ENCODE measurements at regions not wholly inside any gene's neighbourhood (a gene's known extent, or its start where the extent isn't known, plus 50 kb on each side); places are given as distances from the start of the nearest gene placed in this dataset.
A peak's percentile ranks its signal among the peaks of the same experiment; 100 is the strongest.
"Not testable (repeated sequence)": the region's sequence is repeated elsewhere in the genome, so short reads cannot be mapped to it uniquely, and the experiment has no call there.

GRCh38 chr2:55811048-55811447 is 112.5 kb downstream of the EFEMP1 start:
- Histone ChIP-seq H3K27ac (ENCODE audit: low read depth, low read length) (peak overlapping the region; percentile 77), H3K4me3 (ENCODE audit: low read depth, low read length) (no peak overlapping the region), H2AFZ (ENCODE audit: low read length, unreplicated experiment) (peak overlapping the region; percentile 96), H3K36me3 (ENCODE audit: insufficient read depth, low read length) (no peaks in the 10 kb centered on the region), H3K27me3 (ENCODE audit: insufficient read depth, low read length) (no peaks in the 10 kb centered on the region), H3K79me2 (ENCODE audit: control insufficient read depth, insufficient read depth, low read length, unreplicated experiment) (no peaks in the 10 kb centered on the region), H3K4me1 (ENCODE audit: control insufficient read depth, insufficient read depth, low read length, unreplicated experiment) (peaks cover 18% of the 10 kb centered on the region)

DNA sequence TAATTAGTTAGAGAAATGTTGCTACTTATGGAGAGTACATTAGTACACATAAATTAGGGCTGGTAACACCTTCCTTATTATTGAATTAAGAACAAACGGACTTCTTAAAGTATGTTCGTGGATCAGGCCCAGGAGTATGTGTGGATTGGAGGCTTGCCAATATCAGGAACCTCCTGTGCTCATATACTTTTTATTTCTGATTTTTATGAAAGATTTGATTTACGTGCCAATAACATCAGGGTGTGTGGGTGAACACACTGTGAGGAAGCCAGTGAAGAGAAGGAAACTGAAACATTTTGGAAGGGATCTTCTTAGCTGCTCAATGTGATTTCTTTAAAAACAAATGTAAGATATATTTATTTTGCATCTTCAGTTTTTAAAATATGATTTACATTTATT is 113.0 kb downstream of the EFEMP1 start:
- no peaks in the 10 kb centered on the region for H3K79me2 ChIP-seq (ENCODE audit: control insufficient read depth, insufficient read depth, low read length, unreplicated experiment)
- H3K36me3 ChIP-seq (ENCODE audit: insufficient read depth, low read length), result no peaks in the 10 kb centered on the region

GRCh38 chr2:55809875-55810621 is 113.5 kb downstream of the EFEMP1 start:
- H3K4me1 ChIP-seq (ENCODE audit: control insufficient read depth, insufficient read depth, low read length, unreplicated experiment), result peaks cover 18% of the 10 kb centered on the region
- H3K79me2 ChIP-seq (ENCODE audit: control insufficient read depth, insufficient read depth, low read length, unreplicated experiment), result no peaks in the 10 kb centered on the region
- H2AFZ ChIP-seq (ENCODE audit: low read length, unreplicated experiment), result peak overlapping the region; percentile 57
- peak overlapping the region; percentile 77 for H3K27ac ChIP-seq (ENCODE audit: low read depth, low read length)
- H3K4me3 ChIP-seq (ENCODE audit: low read depth, low read length), result peak overlapping the region; percentile 38; the same call in 1 of the 2 replicates
- H3K36me3 ChIP-seq (ENCODE audit: insufficient read depth, low read length), result no peaks in the 10 kb centered on the region
- no peaks in the 10 kb centered on the region for H3K27me3 ChIP-seq (ENCODE audit: insufficient read depth, low read length)

More for the DNA sequence above, 113.0 kb downstream of the EFEMP1 start:
- H3K27ac ChIP-seq (ENCODE audit: low read depth, low read length), result peak overlapping the region; percentile 77
- H2AFZ ChIP-seq (ENCODE audit: low read length, unreplicated experiment), result peak overlapping the region; percentile 57
- H3K27me3 ChIP-seq (ENCODE audit: insufficient read depth, low read length), result no peaks in the 10 kb centered on the region
- peaks cover 18% of the 10 kb centered on the region for H3K4me1 ChIP-seq (ENCODE audit: control insufficient read depth, insufficient read depth, low read length, unreplicated experiment)
- H3K4me3 ChIP-seq (ENCODE audit: low read depth, low read length), result peak overlapping the region; percentile 38; the same call in 1 of the 2 replicates

DNA sequence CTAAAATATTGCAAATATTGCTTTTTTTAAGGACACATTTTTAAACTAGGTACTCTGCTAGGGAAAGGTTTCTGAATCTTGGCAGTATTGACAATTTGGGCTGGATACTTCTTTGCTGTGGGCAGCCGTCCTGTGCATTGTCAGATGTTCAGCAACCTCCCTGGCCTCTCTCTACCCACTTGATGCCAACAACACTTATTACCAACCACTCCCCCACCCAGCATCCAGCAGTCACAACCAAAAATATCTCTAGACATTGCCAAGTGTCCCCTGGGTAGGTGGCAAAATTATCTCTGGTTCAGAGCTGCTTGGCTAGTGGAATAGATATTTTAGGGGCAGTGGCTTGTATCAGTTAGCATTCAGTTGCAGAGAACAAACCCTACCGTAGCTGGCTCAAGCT is 114.3 kb upstream of the PNPT1 start:
- Histone ChIP-seq H3K4me3 (ENCODE audit: low read depth, low read length) (no peak overlapping the region), H3K36me3 (ENCODE audit: insufficient read depth, low read length) (no peaks in the 10 kb centered on the region), H3K27me3 (ENCODE audit: insufficient read depth, low read length) (no peaks in the 10 kb centered on the region), H3K79me2 (ENCODE audit: control insufficient read depth, insufficient read depth, low read length, unreplicated experiment) (no peaks in the 10 kb centered on the region), H2AFZ (ENCODE audit: low read length, unreplicated experiment) (no peak overlapping the region), H3K4me1 (ENCODE audit: control insufficient read depth, insufficient read depth, low read length, unreplicated experiment) (peaks cover 18% of the 10 kb centered on the region), H3K27ac (ENCODE audit: low read depth, low read length) (no peak overlapping the region)

- Histone ChIP-seq H2AFZ (ENCODE audit: low read length, unreplicated experiment) (no peak overlapping the region), H3K27me3 (ENCODE audit: insufficient read depth, low read length) (no peaks in the 10 kb centered on the region), H3K4me1 (ENCODE audit: control insufficient read depth, insufficient read depth, low read length, unreplicated experiment) (peaks cover 8% of the 10 kb centered on the region), H3K79me2 (ENCODE audit: control insufficient read depth, insufficient read depth, low read length, unreplicated experiment) (no peaks in the 10 kb centered on the region), H3K27ac (ENCODE audit: low read depth, low read length) (no peak overlapping the region), H3K4me3 (ENCODE audit: low read depth, low read length) (no peak overlapping the region), H3K36me3 (ENCODE audit: insufficient read depth, low read length) (no peaks in the 10 kb centered on the region)
These were observed 112.0 kb upstream of the PNPT1 start for GRCh38 chr2:55805686-55806085.

DNA sequence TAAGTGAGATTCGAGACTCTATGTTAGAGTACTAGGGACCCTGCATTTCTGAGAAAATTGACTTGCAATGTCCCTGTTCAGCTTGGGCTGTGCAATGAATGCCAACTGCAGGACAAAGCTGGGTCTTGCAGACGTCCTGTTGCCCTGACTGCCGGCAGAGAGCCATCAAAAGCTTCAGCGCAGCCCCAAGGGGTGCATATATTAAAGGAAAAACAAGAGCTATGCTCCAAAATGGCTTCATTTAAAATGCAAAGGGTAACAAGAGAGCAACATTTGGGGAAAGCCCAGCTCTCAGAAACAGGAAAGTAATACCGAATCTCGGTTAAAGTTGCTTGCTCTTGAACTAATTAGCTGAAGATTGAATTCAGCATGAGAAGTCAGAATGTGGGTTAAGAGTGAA is 110.9 kb upstream of the PNPT1 start:
- Histone ChIP-seq H3K4me3 (ENCODE audit: low read depth, low read length) (no peak overlapping the region), H3K36me3 (ENCODE audit: insufficient read depth, low read length) (no peaks in the 10 kb centered on the region), H3K27ac (ENCODE audit: low read depth, low read length) (no peak overlapping the region), H3K4me1 (ENCODE audit: control insufficient read depth, insufficient read depth, low read length, unreplicated experiment) (no peaks in the 10 kb centered on the region), H3K27me3 (ENCODE audit: insufficient read depth, low read length) (no peaks in the 10 kb centered on the region), H3K79me2 (ENCODE audit: control insufficient read depth, insufficient read depth, low read length, unreplicated experiment) (no peaks in the 10 kb centered on the region), H2AFZ (ENCODE audit: low read length, unreplicated experiment) (no peak overlapping the region)

GRCh38 chr2:55802067-55802466 is 108.4 kb upstream of the PNPT1 start:
- Histone ChIP-seq H3K79me2 (ENCODE audit: control insufficient read depth, insufficient read depth, low read length, unreplicated experiment) (no peaks in the 10 kb centered on the region), H3K27ac (ENCODE audit: low read depth, low read length) (no peak overlapping the region), H2AFZ (ENCODE audit: low read length, unreplicated experiment) (no peak overlapping the region), H3K27me3 (ENCODE audit: insufficient read depth, low read length) (no peaks in the 10 kb centered on the region), H3K4me1 (ENCODE audit: control insufficient read depth, insufficient read depth, low read length, unreplicated experiment) (no peaks in the 10 kb centered on the region), H3K36me3 (ENCODE audit: insufficient read depth, low read length) (no peaks in the 10 kb centered on the region), H3K4me3 (ENCODE audit: low read depth, low read length) (no peak overlapping the region)

DNA sequence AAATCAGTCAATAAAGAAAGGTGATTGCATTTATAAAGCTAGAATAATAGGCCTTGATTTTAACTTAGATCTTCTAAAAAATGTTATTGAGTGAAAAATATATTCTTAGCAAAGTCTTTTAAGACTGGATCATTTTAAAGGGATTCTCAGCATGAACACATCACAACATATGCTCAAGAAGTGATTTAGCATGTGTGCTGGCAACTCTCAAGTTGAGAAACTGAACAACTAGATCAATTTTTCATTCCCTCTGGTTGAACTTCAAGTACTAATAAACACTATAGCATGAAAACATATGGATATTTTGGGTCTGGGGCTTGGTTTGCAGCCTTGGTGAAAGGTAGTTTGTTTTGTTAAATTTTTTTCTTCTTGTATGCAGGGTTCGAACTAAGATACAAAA is 107.8 kb upstream of the PNPT1 start:
- Histone ChIP-seq H3K27ac (ENCODE audit: low read depth, low read length) (no peak overlapping the region), H3K4me1 (ENCODE audit: control insufficient read depth, insufficient read depth, low read length, unreplicated experiment) (no peaks in the 10 kb centered on the region), H3K36me3 (ENCODE audit: insufficient read depth, low read length) (no peaks in the 10 kb centered on the region), H3K79me2 (ENCODE audit: control insufficient read depth, insufficient read depth, low read length, unreplicated experiment) (no peaks in the 10 kb centered on the region), H3K4me3 (ENCODE audit: low read depth, low read length) (no peak overlapping the region), H3K27me3 (ENCODE audit: insufficient read depth, low read length) (no peaks in the 10 kb centered on the region), H2AFZ (ENCODE audit: low read length, unreplicated experiment) (no peak overlapping the region)

- not testable (repeated sequence) for H3K4me3 ChIP-seq (ENCODE audit: low read depth, low read length); H3K4me1 ChIP-seq (ENCODE audit: control insufficient read depth, insufficient read depth, low read length, unreplicated experiment); H3K79me2 ChIP-seq (ENCODE audit: control insufficient read depth, insufficient read depth, low read length, unreplicated experiment); H3K36me3 ChIP-seq (ENCODE audit: insufficient read depth, low read length); H3K27me3 ChIP-seq (ENCODE audit: insufficient read depth, low read length); H3K27ac ChIP-seq (ENCODE audit: low read depth, low read length); H2AFZ ChIP-seq (ENCODE audit: low read length, unreplicated experiment)
These were observed 106.0 kb upstream of the PNPT1 start for GRCh38 chr2:55799624-55800023.

DNA sequence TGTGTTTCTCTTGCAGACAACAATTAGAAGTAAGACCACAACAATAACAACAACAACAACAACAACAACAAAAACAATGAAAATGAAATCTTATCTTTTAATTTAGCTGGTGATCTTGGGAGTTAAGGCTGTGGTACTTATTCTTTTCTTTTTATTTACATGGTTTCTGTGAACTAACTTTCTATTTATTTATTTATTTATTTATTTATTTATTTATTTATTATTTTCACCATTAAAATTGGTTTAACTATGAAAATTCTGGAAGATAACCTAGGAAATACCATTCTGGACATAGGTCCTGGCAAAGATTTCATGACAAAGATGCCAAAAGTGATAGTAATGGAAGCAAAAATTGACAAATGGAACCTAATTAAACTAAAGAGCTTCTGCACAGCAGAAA is 102.5 kb upstream of the PNPT1 start:
- H3K27ac ChIP-seq (ENCODE audit: low read depth, low read length), result no peak overlapping the region
- H2AFZ ChIP-seq (ENCODE audit: low read length, unreplicated experiment), result no peak overlapping the region
- no peaks in the 10 kb centered on the region for H3K36me3 ChIP-seq (ENCODE audit: insufficient read depth, low read length)
- no peaks in the 10 kb centered on the region for H3K27me3 ChIP-seq (ENCODE audit: insufficient read depth, low read length)
- H3K79me2 ChIP-seq (ENCODE audit: control insufficient read depth, insufficient read depth, low read length, unreplicated experiment), result no peaks in the 10 kb centered on the region
- H3K4me1 ChIP-seq (ENCODE audit: control insufficient read depth, insufficient read depth, low read length, unreplicated experiment), result no peaks in the 10 kb centered on the region
- H3K4me3 ChIP-seq (ENCODE audit: low read depth, low read length), result no peak overlapping the region

DNA sequence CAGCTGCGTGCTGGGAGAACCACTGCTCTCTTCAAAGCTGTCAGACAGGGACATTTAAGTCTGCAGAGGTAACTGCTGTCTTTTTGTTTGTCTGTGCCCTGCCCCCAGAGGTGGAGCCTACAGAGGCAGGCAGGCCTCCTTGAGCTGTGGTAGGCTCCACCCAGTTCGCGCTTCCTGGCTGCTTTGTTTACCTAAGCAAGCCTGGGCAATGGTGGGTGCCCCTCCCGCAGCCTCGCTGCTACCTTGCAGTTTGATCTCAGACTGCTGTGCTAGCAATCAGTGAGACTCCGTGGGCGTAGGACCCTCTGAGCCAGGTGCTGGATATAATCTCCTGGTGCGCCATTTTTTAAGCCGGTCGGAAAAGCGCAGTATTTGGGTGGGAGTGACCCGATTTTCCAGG is 100.0 kb upstream of the PNPT1 start:
- not testable (repeated sequence) for H3K27me3 ChIP-seq (ENCODE audit: insufficient read depth, low read length); H3K4me1 ChIP-seq (ENCODE audit: control insufficient read depth, insufficient read depth, low read length, unreplicated experiment); H3K36me3 ChIP-seq (ENCODE audit: insufficient read depth, low read length); H2AFZ ChIP-seq (ENCODE audit: low read length, unreplicated experiment); H3K79me2 ChIP-seq (ENCODE audit: control insufficient read depth, insufficient read depth, low read length, unreplicated experiment); H3K27ac ChIP-seq (ENCODE audit: low read depth, low read length); H3K4me3 ChIP-seq (ENCODE audit: low read depth, low read length)
